ENCODE measurements at regions not wholly inside any gene's neighbourhood (a gene's known extent, or its start where the extent isn't known, plus 50 kb on each side); places are given as distances from the start of the nearest gene placed in this dataset.

GRCh38 chr6:37097335-37097734, 72.6 kb upstream of the PIM1 start:
- no peak for DNase-seq
- Mint-ChIP-seq H3K4me1 (ENCODE audit: low read depth) (peaks cover 28% of the 10 kb centered on the region), H3K27me3 (ENCODE audit: low read depth) (no peaks in the 10 kb centered on the region), H3K9me3 (no peaks in the 10 kb centered on the region), H3K36me3 (ENCODE audit: insufficient read depth in 2 of 2) (no peaks in the 10 kb centered on the region), H3K4me3 (no peak overlapping the region), H3K27ac (no peak overlapping the region)
- ATAC-seq (replicated peaks in 1 of 2), result no peak

- H3K4me3 Mint-ChIP-seq, result no peak overlapping the region
- no peak overlapping the region for H3K27ac Mint-ChIP-seq
- no peaks in the 10 kb centered on the region for H3K36me3 Mint-ChIP-seq (ENCODE audit: insufficient read depth in 2 of 2)
- no peak for DNase-seq
- peaks cover 32% of the 10 kb centered on the region for H3K4me1 Mint-ChIP-seq (ENCODE audit: low read depth)
- no peaks in the 10 kb centered on the region for H3K27me3 Mint-ChIP-seq (ENCODE audit: low read depth)
- H3K9me3 Mint-ChIP-seq, result no peaks in the 10 kb centered on the region
- ATAC-seq (replicated peaks in 1 of 2), result no peak
These were observed 70.5 kb upstream of the PIM1 start for GRCh38 chr6:37099442-37099841.

- Mint-ChIP-seq H3K9me3 (no peaks in the 10 kb centered on the region), H3K4me1 (ENCODE audit: low read depth) (peaks cover 45% of the 10 kb centered on the region), H3K36me3 (ENCODE audit: insufficient read depth in 2 of 2) (no peaks in the 10 kb centered on the region), H3K27ac (peak overlapping the region; percentile 65), H3K4me3 (no peak overlapping the region), H3K27me3 (ENCODE audit: low read depth) (no peaks in the 10 kb centered on the region)
- no peak for ATAC-seq (replicated peaks in 1 of 2)
- no peak for DNase-seq
These were observed 69.2 kb upstream of the PIM1 start for GRCh38 chr6:37100745-37101144.

- DNase-seq (no peak), ATAC-seq (replicated peaks in 1 of 2) (no peak)
- Mint-ChIP-seq H3K36me3 (ENCODE audit: insufficient read depth in 2 of 2) (no peaks in the 10 kb centered on the region), H3K27ac (peak overlapping the region; percentile 86), H3K4me3 (peak overlapping the region; percentile 71 to 86), H3K27me3 (ENCODE audit: low read depth) (no peaks in the 10 kb centered on the region), H3K4me1 (ENCODE audit: low read depth) (peaks cover 49% of the 10 kb centered on the region), H3K9me3 (no peaks in the 10 kb centered on the region)
These were observed 68.0 kb upstream of the PIM1 start for GRCh38 chr6:37101991-37102298.

GRCh38 chr6:37102299-37103168, 67.4 kb upstream of the PIM1 start:
- Mint-ChIP-seq H3K4me3 (peak overlapping the region; percentile 84 to 86), H3K9me3 (no peaks in the 10 kb centered on the region), H3K36me3 (ENCODE audit: insufficient read depth in 2 of 2) (no peaks in the 10 kb centered on the region), H3K4me1 (ENCODE audit: low read depth) (peaks cover 55% of the 10 kb centered on the region), H3K27ac (peak overlapping the region; percentile 67), H3K27me3 (ENCODE audit: low read depth) (no peaks in the 10 kb centered on the region)
- peak; percentile 93 for ATAC-seq (replicated peaks in 1 of 2)
- DNase-seq, result peak; percentile 75 to 77

GRCh38 chr6:37103169-37104039, 66.5 kb upstream of the PIM1 start:
- peak overlapping the region; percentile 84 to 86 for H3K4me3 Mint-ChIP-seq
- no peak for ATAC-seq (replicated peaks in 1 of 2)
- H3K27me3 Mint-ChIP-seq (ENCODE audit: low read depth), result no peaks in the 10 kb centered on the region

GRCh38 chr6:37104824-37105147, 65.2 kb upstream of the PIM1 start:
- Mint-ChIP-seq H3K9me3 (no peaks in the 10 kb centered on the region), H3K27me3 (ENCODE audit: low read depth) (no peaks in the 10 kb centered on the region), H3K4me3 (no peak overlapping the region), H3K27ac (peak overlapping the region; percentile 35), H3K4me1 (ENCODE audit: low read depth) (peaks cover 63% of the 10 kb centered on the region), H3K36me3 (ENCODE audit: insufficient read depth in 2 of 2) (no peaks in the 10 kb centered on the region)
- ATAC-seq (replicated peaks in 1 of 2) (no peak), DNase-seq (no peak)

More at GRCh38 chr6:37103169-37104039, 66.5 kb upstream of the PIM1 start:
- H3K27ac Mint-ChIP-seq, result peak overlapping the region; percentile 67
- H3K4me1 Mint-ChIP-seq (ENCODE audit: low read depth), result peaks cover 55% of the 10 kb centered on the region
- DNase-seq, result peak in 1 of 2 donors; percentile 24
- no peaks in the 10 kb centered on the region for H3K9me3 Mint-ChIP-seq
- no peaks in the 10 kb centered on the region for H3K36me3 Mint-ChIP-seq (ENCODE audit: insufficient read depth in 2 of 2)

GRCh38 chr6:37105148-37106050, 64.6 kb upstream of the PIM1 start:
- H3K27ac Mint-ChIP-seq, result peak overlapping the region; percentile 35
- no peaks in the 10 kb centered on the region for H3K9me3 Mint-ChIP-seq
- no peaks in the 10 kb centered on the region for H3K36me3 Mint-ChIP-seq (ENCODE audit: insufficient read depth in 2 of 2)
- H3K27me3 Mint-ChIP-seq (ENCODE audit: low read depth), result no peaks in the 10 kb centered on the region
- ATAC-seq (replicated peaks in 1 of 2), result no peak
- peaks cover 69% of the 10 kb centered on the region for H3K4me1 Mint-ChIP-seq (ENCODE audit: low read depth)
- no peak overlapping the region for H3K4me3 Mint-ChIP-seq
- no peak for DNase-seq

- H3K36me3 Mint-ChIP-seq (ENCODE audit: insufficient read depth in 2 of 2), result no peaks in the 10 kb centered on the region
- H3K4me3 Mint-ChIP-seq, result no peak overlapping the region
- ATAC-seq (replicated peaks in 1 of 2) (no peak), DNase-seq (no peak)
- no peaks in the 10 kb centered on the region for H3K27me3 Mint-ChIP-seq (ENCODE audit: low read depth)
- peaks cover 71% of the 10 kb centered on the region for H3K4me1 Mint-ChIP-seq (ENCODE audit: low read depth)
- no peaks in the 10 kb centered on the region for H3K9me3 Mint-ChIP-seq
- no peak overlapping the region for H3K27ac Mint-ChIP-seq
These were observed 63.9 kb upstream of the PIM1 start for GRCh38 chr6:37106051-37106363.

- H3K36me3 Mint-ChIP-seq (ENCODE audit: insufficient read depth in 2 of 2), result no peaks in the 10 kb centered on the region
- peaks cover 74% of the 10 kb centered on the region for H3K4me1 Mint-ChIP-seq (ENCODE audit: low read depth)
- H3K9me3 Mint-ChIP-seq, result no peaks in the 10 kb centered on the region
- H3K27me3 Mint-ChIP-seq (ENCODE audit: low read depth), result no peaks in the 10 kb centered on the region
- H3K27ac Mint-ChIP-seq, result no peak overlapping the region
- no peak for ATAC-seq (replicated peaks in 1 of 2)
- DNase-seq, result no peak
- no peak overlapping the region for H3K4me3 Mint-ChIP-seq
These were observed 63.4 kb upstream of the PIM1 start for GRCh38 chr6:37106554-37106953.

GRCh38 chr6:37106982-37107491, 62.9 kb upstream of the PIM1 start:
- no peak for ATAC-seq (replicated peaks in 1 of 2)
- no peaks in the 10 kb centered on the region for H3K27me3 Mint-ChIP-seq (ENCODE audit: low read depth)
- no peaks in the 10 kb centered on the region for H3K9me3 Mint-ChIP-seq
- peaks cover 74% of the 10 kb centered on the region for H3K4me1 Mint-ChIP-seq (ENCODE audit: low read depth)
- no peaks in the 10 kb centered on the region for H3K36me3 Mint-ChIP-seq (ENCODE audit: insufficient read depth in 2 of 2)
- DNase-seq, result no peak
- H3K27ac Mint-ChIP-seq, result no peak overlapping the region
- H3K4me3 Mint-ChIP-seq, result no peak overlapping the region

- no peak for ATAC-seq (replicated peaks in 1 of 2)
- H3K27ac Mint-ChIP-seq, result peak overlapping the region; percentile 90
- no peak for DNase-seq
- no peaks in the 10 kb centered on the region for H3K9me3 Mint-ChIP-seq
- H3K4me1 Mint-ChIP-seq (ENCODE audit: low read depth), result peaks cover 52% of the 10 kb centered on the region
- H3K27me3 Mint-ChIP-seq (ENCODE audit: low read depth), result no peaks in the 10 kb centered on the region
- peak overlapping the region; percentile 65 to 72 for H3K4me3 Mint-ChIP-seq
- H3K36me3 Mint-ChIP-seq (ENCODE audit: insufficient read depth in 2 of 2), result no peaks in the 10 kb centered on the region
These were observed 60.0 kb upstream of the PIM1 start for GRCh38 chr6:37109714-37110499.
